Endothelial cell of umbilical vein (primary cell): ENCODE measurements at regions not wholly inside any gene's neighbourhood (a gene's known extent, or its start where the extent isn't known, plus 50 kb on each side); places are given as distances from the start of the nearest gene placed in this dataset.

Experiments
- BruUV-seq: library from RNA; stranded (reverse); fragments of 400-500 nt; replicated peaks from 2 replicates; lab custom pipeline; 2021; lab: Mats Ljungman, UMichigan
- CTCF ChIA-PET: fragments of 300-600, 350-600 bp; sonication (Branson Sonifier 250); formaldehyde crosslinking; loops from one replicate; lab custom pipeline; 2021; ENCODE audit warnings: antibody characterized with exemption, inconsistent platforms; lab: Charles Lee
- POLR2A ChIA-PET: fragments of 300-600, 350-600 bp; sonication (Branson Sonifier 250); formaldehyde crosslinking; loops from one replicate; lab custom pipeline; 2021; ENCODE audit warnings: antibody characterized with exemption, inconsistent platforms; lab: Charles Lee
- DNase-seq: peaks from one replicate; pipeline ENCODE4 v3.0.0-alpha.2; 2011; ENCODE audit warnings: low read depth, low spot score
- FAIRE-seq: peaks from 2 replicates; lab custom pipeline; 2011; peaks lifted over from hg19 to GRCh38; lab: Jason Lieb, UNC
- H2AFZ ChIP-seq: 2 replicates; pipeline ENCODE4 v1.6.0; 2012; ENCODE audit warnings: low read depth, low read length, control low read depth, inconsistent platforms
- H3K27ac ChIP-seq: 2 replicates; pipeline ENCODE4 v1.5.1; 2011; ENCODE audit warnings: low read depth, mild to moderate bottlenecking, control low read depth, low read length, moderate library complexity; ENCODE audit not compliant: insufficient read depth
- H3K27me3 ChIP-seq, 2 experiments: 2 replicates each; pipeline versions ENCODE4 v1.6.0 to v1.6.1; 2011; ENCODE audit warnings: low read length in 2 of 2, mixed read lengths in 1 of 2; ENCODE audit not compliant: control insufficient read depth in 2 of 2, insufficient read depth in 2 of 2
- H3K36me3 ChIP-seq, 2 experiments: 2 replicates in 1 of 2; 3 replicates in 1 of 2; pipeline ENCODE4 v1.5.1; 2011; ENCODE audit warnings: low read length in 2 of 2, mild to moderate bottlenecking in 1 of 2, moderate library complexity in 1 of 2; ENCODE audit not compliant: control insufficient read depth in 2 of 2, insufficient read depth in 2 of 2; ENCODE audit errors: extremely low read depth in 1 of 2
- H3K4me1 ChIP-seq: 3 replicates; pipeline ENCODE4 v1.5.1; 2011; ENCODE audit warnings: mild to moderate bottlenecking, low read length; ENCODE audit not compliant: control insufficient read depth, insufficient read depth; ENCODE audit errors: extremely low read depth
- H3K4me2 ChIP-seq: 2 replicates; pipeline ENCODE4 v1.6.1; 2011; ENCODE audit warnings: low read length, control low read depth, mixed read lengths; ENCODE audit not compliant: insufficient read depth
- H3K4me3 ChIP-seq, 3 experiments: fragments of 200-600 bp in 1 of 3; sonication (generic), shearing (Covaris generic) in 1 of 3; replicated peaks in 1 of 3; 2 replicates each; pipeline ENCODE4 v1.5.1; 2011 to 2016; ENCODE audit warnings: control low read depth in 3 of 3, low read length in 3 of 3, mild to moderate bottlenecking in 2 of 3, inconsistent platforms in 1 of 3, low read depth in 1 of 3, moderate library complexity in 1 of 3; ENCODE audit not compliant: insufficient read depth in 1 of 3
- H3K79me2 ChIP-seq: 2 replicates; pipeline ENCODE4 v1.6.0; 2012; ENCODE audit warnings: low read length, inconsistent platforms; ENCODE audit not compliant: control insufficient read depth, insufficient read depth
- H3K9ac ChIP-seq: replicated peaks from 2 replicates; pipeline ENCODE3; 2011; ENCODE audit warnings: low read length, control low read depth; ENCODE audit not compliant: insufficient read depth; ENCODE audit errors: extremely low read depth
- H3K9me1 ChIP-seq: replicated peaks from 3 replicates; pipeline ENCODE4 v1.6.0; 2011; ENCODE audit warnings: mild to moderate bottlenecking, low read length; ENCODE audit not compliant: control insufficient read depth, insufficient read depth; ENCODE audit errors: extremely low read depth
- H3K9me3 ChIP-seq: replicated peaks from 2 replicates; pipeline ENCODE4 v1.5.1; 2012; ENCODE audit warnings: low read length, inconsistent platforms; ENCODE audit not compliant: control insufficient read depth, insufficient read depth
- H4K20me1 ChIP-seq: replicated peaks from 2 replicates; pipeline ENCODE3; 2011; ENCODE audit warnings: mild to moderate bottlenecking, low read length; ENCODE audit not compliant: control insufficient read depth, insufficient read depth; ENCODE audit errors: extremely low read depth
- CTCF ChIP-seq, 2 donors: IDR thresholded peaks; 1 replicate in 1 of 2; 2 replicates in 1 of 2; pipeline ENCODE4 v1.5.1; 2011; ENCODE audit warnings: low read length in 2 of 2, mild to moderate bottlenecking in 2 of 2, moderate library complexity in 2 of 2, control low read depth in 1 of 2, inconsistent platforms in 1 of 2, low read depth in 1 of 2; ENCODE audit not compliant: insufficient read depth in 1 of 2; ENCODE audit errors: extremely low read depth in 1 of 2
- EZH2 ChIP-seq: IDR thresholded peaks from 2 replicates; pipeline ENCODE4 v1.6.1; 2012; ENCODE audit warnings: borderline replicate concordance, low read depth, mild to moderate bottlenecking, moderate library complexity, low read length, inconsistent platforms; ENCODE audit not compliant: severe bottlenecking
- GATA2 ChIP-seq: IDR thresholded peaks from 2 replicates; pipeline ENCODE4 v1.7.0; 2011; ENCODE audit warnings: low read depth, mild to moderate bottlenecking, moderate library complexity, mixed read lengths, low read length; ENCODE audit not compliant: insufficient read length, insufficient read depth
- MYC ChIP-seq: IDR thresholded peaks from one replicate; pipeline ENCODE4 v1.6.1; 2011; ENCODE audit warnings: mild to moderate bottlenecking, low read depth, low read length
- POLR2AphosphoS5 ChIP-seq: IDR thresholded peaks from 2 replicates; pipeline ENCODE4 v1.6.1; 2012; ENCODE audit warnings: low read depth, mild to moderate bottlenecking, control low read depth, low read length, moderate library complexity; ENCODE audit not compliant: insufficient read depth
- dilution Hi-C: fragments of 300-500 bp; cut with MboI; formaldehyde crosslinking; loops from one replicate; pipeline ENCODE4 v1.15.0; 2019; ENCODE audit warnings: low sequenced_read_pairs; ENCODE audit not compliant: extremely low pct_ligation_motif_present
- intact Hi-C: fragments of 100-400 bp; cut with micrococcal nuclease; formaldehyde crosslinking; loops from one replicate; pipeline ENCODE4 v1.10.0; 2022

DNA sequence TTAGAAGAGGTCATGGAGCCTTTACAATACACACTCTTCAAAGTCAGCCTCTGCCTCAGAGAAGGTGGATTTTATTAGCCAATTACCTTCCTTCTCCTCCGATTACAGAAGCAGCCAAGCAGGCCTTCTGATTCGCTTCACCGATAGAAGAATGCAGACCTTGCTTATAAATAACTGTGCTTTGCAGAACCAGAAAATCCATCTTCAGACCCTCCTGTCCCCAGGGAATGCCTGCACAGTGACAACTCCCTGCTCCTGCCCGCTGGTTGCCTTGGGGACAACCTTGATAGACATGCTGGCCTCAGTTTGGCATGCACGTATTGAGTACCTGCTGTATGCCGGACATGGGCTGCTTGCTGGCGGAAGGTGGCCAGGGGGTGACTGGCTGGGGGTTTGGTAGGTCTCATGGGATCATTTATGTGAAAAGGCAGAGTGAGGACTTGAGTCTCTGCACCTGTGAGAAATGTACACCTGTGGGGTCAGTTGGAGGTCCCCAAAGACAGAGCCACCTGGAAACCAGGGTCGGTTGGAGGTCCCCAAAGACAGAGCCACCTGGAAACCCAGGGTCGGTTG, 1238.7 kb downstream of the BRD1 start:
- POLR2A ChIA-PET: no interaction called here
- no peak for FAIRE-seq

More for the DNA sequence above, 1238.7 kb downstream of the BRD1 start:
- H3K27ac ChIP-seq: no peak overlapping the region
- peaks cover 4% of the 10 kb centered on the region for H3K9me3 ChIP-seq
- H3K9me1 ChIP-seq: no peaks in the 10 kb centered on the region
- CTCF ChIA-PET: no interaction called here
- intact Hi-C loops (no loop called here), dilution Hi-C loops (no loop called here)
- H3K27me3 ChIP-seq: no peaks in the 10 kb centered on the region
- BruUV-seq: no TSS peak
- no peaks in the 10 kb centered on the region for H3K36me3 ChIP-seq
- DNase-seq: no peak
- no peaks in the 10 kb centered on the region for H3K79me2 ChIP-seq
- no peak overlapping the region for H3K4me3 ChIP-seq
- H3K9ac ChIP-seq: no peak overlapping the region
- no peaks in the 10 kb centered on the region for H3K4me1 ChIP-seq
- TF ChIP-seq MYC (no peak), CTCF (IDR thresholded peaks at IDR 0.05; ENCODE audit: extremely low read depth in 1 of 2, insufficient read depth in 1 of 2, low read depth in 1 of 2, low read length in 2 of 2) (no peak), EZH2 (no peak), POLR2AphosphoS5 (no peak), GATA2 (no peak)
- no peak overlapping the region for H2AFZ ChIP-seq
- H4K20me1 ChIP-seq: no peaks in the 10 kb centered on the region
- no peak overlapping the region for H3K4me2 ChIP-seq
